HS-27A (cell line): ENCODE measurements at regions not wholly inside any gene's neighbourhood (a gene's known extent, or its start where the extent isn't known, plus 50 kb on each side); places are given as distances from the start of the nearest gene placed in this dataset.

Experiments
- DNase-seq: peaks from one replicate; pipeline ENCODE4 v3.0.0-alpha.2; 2012; ENCODE audit warnings: low read depth, missing footprints

DNA sequence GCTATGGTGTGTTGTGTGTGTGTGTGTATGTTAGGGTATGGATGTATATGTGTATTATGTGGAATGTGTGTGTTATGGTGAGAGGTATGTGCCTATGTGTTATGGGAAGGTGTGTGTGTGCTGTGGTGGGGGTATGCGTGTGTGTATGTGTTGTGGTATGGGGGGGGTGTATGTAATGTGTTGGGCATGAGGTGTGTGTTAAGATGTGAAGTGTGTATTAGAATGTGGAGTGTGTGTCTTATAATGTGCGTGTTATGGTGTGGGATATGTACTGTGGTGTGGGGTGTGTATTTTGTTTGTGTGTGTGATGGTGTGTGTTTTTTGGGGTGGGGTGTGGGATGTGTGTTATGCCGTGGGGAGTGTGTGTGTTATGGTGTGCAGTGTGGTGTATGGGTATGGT lies 242.5 kb downstream of the RHOU start:
- DNase-seq = no peak

DNA sequence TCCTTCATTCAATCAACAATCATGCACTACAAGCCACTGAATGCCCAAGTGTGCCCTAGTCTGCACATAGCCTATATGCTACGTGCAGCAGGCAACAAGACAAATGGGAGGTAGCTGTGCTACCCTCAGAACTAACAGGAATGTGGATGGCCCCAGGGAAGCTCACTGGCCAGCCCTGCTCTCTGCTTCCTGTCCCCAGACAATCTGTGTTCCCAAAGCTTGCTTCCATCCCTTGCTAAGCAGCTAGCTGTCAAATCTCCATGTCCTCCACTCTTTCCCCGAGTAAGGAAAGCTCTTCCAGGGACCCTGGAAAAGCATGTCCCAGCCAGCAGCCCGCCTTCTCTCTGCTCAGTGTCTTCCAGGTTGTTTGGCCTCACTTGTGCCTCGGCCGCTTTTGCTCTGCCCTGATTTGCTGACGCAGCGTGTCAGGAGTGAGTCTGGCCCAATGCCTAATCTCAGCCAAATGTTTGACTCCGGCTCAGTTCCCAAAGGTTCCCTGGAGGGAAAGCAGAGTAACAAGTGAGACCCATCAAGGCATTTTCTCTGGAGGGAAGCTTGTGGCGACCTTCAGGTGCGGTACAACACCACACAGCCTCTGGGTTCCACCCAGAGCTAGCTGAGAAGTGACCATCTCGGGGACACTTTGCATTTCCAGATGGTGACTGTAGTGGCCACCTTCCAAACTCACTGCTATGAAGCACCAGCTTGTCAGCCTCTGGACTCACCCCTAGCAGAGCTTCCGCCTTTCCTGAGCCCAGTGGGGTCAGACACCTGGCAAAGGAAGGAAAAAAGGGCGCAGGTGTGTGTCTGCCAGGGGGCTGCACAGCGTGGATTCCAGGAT lies 243.4 kb downstream of the RHOU start:
- DNase-seq = no peak

DNA sequence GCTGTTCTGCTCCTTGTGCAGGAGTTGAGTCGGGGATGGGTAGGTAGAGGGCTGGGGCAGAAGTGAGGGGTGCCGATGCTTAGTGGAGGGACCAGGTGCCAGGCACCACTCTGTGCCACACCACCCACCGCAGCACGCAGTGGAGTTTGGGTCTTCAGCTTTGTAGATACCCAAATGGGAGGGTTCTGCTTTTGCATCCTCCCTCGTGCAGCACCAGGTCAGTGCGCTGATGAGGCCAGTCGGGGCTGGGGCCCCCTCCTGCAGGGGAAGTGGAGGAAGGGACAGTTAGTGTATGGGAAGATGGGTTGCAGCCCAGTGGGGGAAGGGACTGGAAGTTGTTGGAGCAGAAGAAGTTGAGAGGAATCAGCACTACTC lies 244.0 kb downstream of the RHOU start:
- no peak for DNase-seq

GRCh38 chr1:228979774-228980173 lies 244.5 kb downstream of the RHOU start:
- no peak for DNase-seq

DNA sequence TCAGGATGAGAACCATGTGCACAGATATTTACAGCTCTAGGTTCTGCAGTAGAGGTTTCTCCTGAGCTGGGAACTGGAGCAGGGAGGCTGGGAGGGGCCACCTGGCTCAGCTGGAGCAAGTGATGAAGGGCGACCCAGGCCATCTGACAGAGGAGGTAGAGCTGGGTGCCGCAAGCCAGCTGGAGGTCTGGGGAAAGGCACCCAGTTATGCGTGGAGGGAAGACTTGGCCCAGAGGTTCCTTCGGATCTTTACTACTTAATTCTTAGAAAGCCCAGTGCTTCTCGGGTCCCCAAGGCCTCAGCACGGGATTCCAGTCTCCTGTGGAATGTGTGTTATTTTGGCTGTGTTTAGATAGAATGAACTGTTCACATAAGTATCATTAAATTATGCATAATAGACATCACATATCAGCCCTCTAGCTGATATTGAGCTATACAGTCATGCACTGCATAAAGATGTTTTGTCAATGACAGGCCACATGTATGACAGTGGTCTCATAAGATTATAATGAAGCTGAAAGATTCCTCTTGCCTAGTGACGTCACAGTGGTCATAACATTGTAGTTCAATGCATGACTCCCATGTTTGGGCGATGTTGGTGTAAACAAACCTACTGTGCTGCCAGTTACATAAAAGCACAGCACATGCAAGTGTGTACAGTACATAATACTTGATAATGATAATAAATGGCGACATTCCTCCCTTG lies 245.1 kb downstream of the RHOU start:
- DNase-seq = no peak

- no peak for DNase-seq
Observed at GRCh38 chr1:228982637-228983036, 247.4 kb downstream of the RHOU start.

GRCh38 chr1:228983231-228983660 lies 248.0 kb downstream of the RHOU start:
- no peak for DNase-seq

DNA sequence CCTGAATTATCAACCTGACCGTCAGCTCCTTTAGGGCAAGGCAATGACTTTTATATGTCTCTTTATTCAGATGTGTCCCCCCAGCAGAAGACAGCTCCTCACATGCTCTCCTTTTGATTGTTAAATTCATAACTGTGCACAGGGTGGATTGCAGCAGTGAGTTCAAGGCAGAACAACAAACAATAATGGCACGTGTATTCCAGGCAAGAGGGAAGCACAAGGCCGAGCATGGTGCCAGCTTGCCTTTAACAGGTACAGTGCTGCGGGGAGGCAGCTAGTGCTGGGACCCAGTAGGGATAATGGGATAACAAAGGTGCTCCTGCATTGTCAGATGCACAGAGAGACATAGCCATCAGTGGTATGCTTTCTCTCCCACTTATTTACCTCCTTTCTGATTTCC lies 248.4 kb downstream of the RHOU start:
- DNase-seq = no peak

DNA sequence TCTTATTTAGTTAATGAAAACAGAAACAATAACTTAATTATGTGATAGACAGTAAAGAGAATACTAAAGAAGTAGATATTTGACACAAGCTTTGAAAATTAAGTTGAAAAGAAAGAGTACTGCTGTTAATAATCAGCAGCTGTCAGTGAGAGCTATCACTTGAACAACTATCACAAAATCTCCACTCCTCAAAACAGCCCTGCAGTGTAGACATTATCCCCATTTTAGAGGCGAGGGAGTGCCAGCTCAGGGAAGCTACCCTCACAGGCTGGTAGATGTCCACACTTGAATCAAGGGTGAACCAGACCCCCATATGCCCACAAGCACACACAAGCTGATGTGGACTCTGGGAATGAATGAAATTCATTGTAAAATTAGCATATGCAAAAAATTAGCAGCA lies 248.8 kb downstream of the RHOU start:
- DNase-seq = no peak

GRCh38 chr1:228984646-228985631 lies 249.7 kb downstream of the RHOU start:
- no peak for DNase-seq

- DNase-seq = no peak
Observed at GRCh38 chr1:228985661-228986060, 250.4 kb downstream of the RHOU start.

- DNase-seq = no peak
Observed at GRCh38 chr1:228986093-228986904, 251.0 kb downstream of the RHOU start.

- DNase-seq = no peak
Observed at GRCh38 chr1:228987286-228987685, 252.0 kb downstream of the RHOU start.

GRCh38 chr1:228987736-228988506 lies 252.6 kb downstream of the RHOU start:
- no peak for DNase-seq

GRCh38 chr1:228988664-228989063 lies 253.4 kb downstream of the RHOU start:
- no peak for DNase-seq

DNA sequence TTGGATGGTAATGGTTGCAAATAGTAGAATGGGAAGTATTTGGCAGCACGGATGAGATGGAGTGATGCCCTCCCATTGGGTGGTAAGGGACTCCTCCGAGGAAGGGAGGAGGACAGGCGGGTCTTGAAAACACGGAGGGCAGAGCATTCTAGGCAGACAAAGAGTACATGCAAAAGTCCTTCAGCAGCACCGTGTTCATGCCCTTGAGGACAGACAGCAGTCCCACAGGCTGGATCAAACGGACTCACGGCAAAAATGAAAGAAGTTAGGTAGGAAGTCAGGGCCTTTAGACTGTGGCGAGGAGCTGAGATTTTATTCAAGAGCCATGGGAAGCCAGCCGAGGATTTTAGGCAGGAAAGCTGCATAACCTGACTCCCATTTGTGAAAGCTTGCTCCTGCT lies 253.9 kb downstream of the RHOU start:
- DNase-seq = no peak

DNA sequence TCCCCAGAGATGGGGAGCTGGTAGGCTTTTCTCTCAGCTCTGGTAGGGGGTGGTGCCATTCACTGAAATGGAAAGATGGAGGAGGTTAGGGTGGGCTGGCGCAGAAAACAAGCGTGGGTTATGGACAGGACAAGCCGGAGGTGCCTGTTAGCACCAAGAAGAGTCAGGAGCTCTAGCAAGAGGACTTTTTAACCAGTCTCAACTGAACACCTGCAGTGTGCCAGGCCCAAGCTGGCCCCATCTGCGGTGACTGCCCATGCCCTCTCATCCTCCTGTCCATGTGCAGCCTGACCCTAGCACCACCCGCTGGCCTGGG lies 254.4 kb downstream of the RHOU start:
- DNase-seq = no peak

- no peak for DNase-seq
Observed at GRCh38 chr1:228989992-228990827, 254.9 kb downstream of the RHOU start.

GRCh38 chr1:228990906-228991569 lies 255.8 kb downstream of the RHOU start:
- no peak for DNase-seq
